SU-DHL-6 (cell line): ENCODE measurements at regions not wholly inside any gene's neighbourhood (a gene's known extent, or its start where the extent isn't known, plus 50 kb on each side); places are given as distances from the start of the nearest gene placed in this dataset.

Experiments
- H2AFZ ChIP-seq: fragments of 200-600 bp; sonication (generic); 2 replicates; pipeline ENCODE4 v1.6.1; 2014; ENCODE audit warnings: low read depth, mild to moderate bottlenecking, moderate library complexity, mixed read lengths, antibody characterized with exemption, low read length; ENCODE audit not compliant: severe bottlenecking
- H3F3A ChIP-seq: fragments of 200-600 bp; shearing (Covaris generic); 2 replicates; pipeline ENCODE4 v1.6.0; 2016; ENCODE audit warnings: antibody characterized with exemption, mild to moderate bottlenecking; ENCODE audit not compliant: insufficient read depth
- H3K27ac ChIP-seq: fragments of 200-600 bp; sonication (generic); 2 replicates; pipeline ENCODE4 v1.5.1; 2016; ENCODE audit warnings: low read depth, mild to moderate bottlenecking, low read length, moderate library complexity, mixed read lengths
- H3K27me3 ChIP-seq: fragments of 200-600 bp; sonication (generic), shearing (Covaris generic); 2 replicates; pipeline ENCODE4 v1.6.0; 2014; ENCODE audit warnings: mild to moderate bottlenecking, low read length
- H3K36me3 ChIP-seq: fragments of 200-600 bp; sonication (generic); 2 replicates; pipeline ENCODE4 v1.6.1; 2014; ENCODE audit warnings: mild to moderate bottlenecking, low read length, mixed read lengths
- H3K4me2 ChIP-seq: fragments of 300-600, 200-600 bp; shearing (Covaris generic), sonication (generic); 2 replicates; pipeline ENCODE4 v1.6.0; 2014; ENCODE audit warnings: low read length, low read depth, mild to moderate bottlenecking; ENCODE audit not compliant: poor library complexity, severe bottlenecking
- H3K4me3 ChIP-seq: fragments of 200-600 bp; sonication (generic); 2 replicates; pipeline ENCODE4 v1.5.1; 2014; ENCODE audit warnings: antibody characterized with exemption, low read length, mild to moderate bottlenecking, mixed read lengths; ENCODE audit not compliant: insufficient read depth, poor library complexity, severe bottlenecking
- H3K79me2 ChIP-seq: fragments of 200-600 bp; sonication (generic); 2 replicates; pipeline ENCODE4 v1.6.1; 2014; ENCODE audit warnings: mild to moderate bottlenecking, low read length, moderate library complexity; ENCODE audit not compliant: insufficient read depth
- H3K9ac ChIP-seq: fragments of 200-600 bp; sonication (generic); 2 replicates; pipeline ENCODE4 v1.7.0; 2014; ENCODE audit warnings: mild to moderate bottlenecking, low read length
- H3K9me2 ChIP-seq: fragments of 200-600 bp; sonication (generic); replicated peaks from 2 replicates; pipeline ENCODE4 v1.6.1; 2014; ENCODE audit warnings: low read length; ENCODE audit not compliant: insufficient read depth
- H3K9me3 ChIP-seq: fragments of 200-600 bp; sonication (generic); 2 replicates; pipeline ENCODE4 v1.6.1; 2014; ENCODE audit warnings: low read length, mixed read lengths; ENCODE audit not compliant: insufficient read depth
- H4K20me1 ChIP-seq: fragments of 200-600 bp; sonication (generic); 2 replicates; pipeline ENCODE4 v1.6.1; 2014; ENCODE audit warnings: low read depth, mild to moderate bottlenecking, antibody characterized with exemption, low read length, moderate library complexity, mixed read lengths
- EZH2phosphoT487 ChIP-seq: fragments of 200-600 bp; sonication (generic), shearing (Covaris generic); conservative IDR thresholded peaks from 2 replicates; pipeline ENCODE4 v1.6.1; 2018; ENCODE audit warnings: mild to moderate bottlenecking, antibody characterized with exemption, low read length, moderate library complexity, mixed read lengths
- TF ChIP-seq, protein P1 (sequence below): fragments of 200-600 bp; sonication (generic); IDR thresholded peaks from one replicate; pipeline ENCODE4 v1.5.1; 2017; ENCODE audit warnings: antibody characterized with exemption, mild to moderate bottlenecking, low read length, moderate library complexity; ENCODE audit not compliant: insufficient read depth, poor library complexity, severe bottlenecking

DNA sequence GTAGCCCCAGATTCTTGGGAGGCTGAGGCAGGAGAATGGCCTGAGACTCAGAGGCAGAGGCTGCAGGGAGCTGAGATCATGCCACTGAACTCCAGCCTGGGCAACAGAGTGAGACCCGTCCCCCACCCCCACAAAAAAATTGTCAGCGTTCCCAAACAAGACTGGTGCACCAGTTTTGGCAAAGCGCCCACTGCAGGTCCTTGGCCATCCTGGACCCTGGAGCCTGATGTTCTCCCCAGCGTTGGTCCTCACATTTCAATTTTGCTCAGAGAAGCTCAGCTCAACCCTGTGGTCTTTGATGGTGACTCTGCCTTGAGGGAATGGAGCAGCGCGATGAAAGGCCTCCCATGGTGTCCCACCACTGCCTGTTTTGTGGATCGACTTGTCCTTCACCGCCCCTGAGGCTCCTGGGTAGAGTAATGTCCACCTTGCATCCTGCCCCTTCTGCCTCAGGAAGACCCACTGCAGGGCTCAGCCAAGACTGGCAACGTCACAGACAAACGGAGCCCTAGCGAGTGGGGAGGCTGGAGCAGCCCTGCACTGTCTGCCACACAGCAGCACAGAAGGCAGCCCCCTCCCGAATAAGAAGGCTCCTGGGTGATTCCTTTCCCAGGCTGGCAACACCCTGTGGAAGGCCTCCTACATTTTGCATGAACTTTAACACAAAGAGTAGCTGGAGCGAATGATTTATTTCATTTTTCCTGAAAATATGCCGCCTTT is 410.9 kb downstream of the TCERG1L start:
- Histone ChIP-seq H3K4me2 (no peak overlapping the region), H3K79me2 (no peaks in the 10 kb centered on the region)

DNA sequence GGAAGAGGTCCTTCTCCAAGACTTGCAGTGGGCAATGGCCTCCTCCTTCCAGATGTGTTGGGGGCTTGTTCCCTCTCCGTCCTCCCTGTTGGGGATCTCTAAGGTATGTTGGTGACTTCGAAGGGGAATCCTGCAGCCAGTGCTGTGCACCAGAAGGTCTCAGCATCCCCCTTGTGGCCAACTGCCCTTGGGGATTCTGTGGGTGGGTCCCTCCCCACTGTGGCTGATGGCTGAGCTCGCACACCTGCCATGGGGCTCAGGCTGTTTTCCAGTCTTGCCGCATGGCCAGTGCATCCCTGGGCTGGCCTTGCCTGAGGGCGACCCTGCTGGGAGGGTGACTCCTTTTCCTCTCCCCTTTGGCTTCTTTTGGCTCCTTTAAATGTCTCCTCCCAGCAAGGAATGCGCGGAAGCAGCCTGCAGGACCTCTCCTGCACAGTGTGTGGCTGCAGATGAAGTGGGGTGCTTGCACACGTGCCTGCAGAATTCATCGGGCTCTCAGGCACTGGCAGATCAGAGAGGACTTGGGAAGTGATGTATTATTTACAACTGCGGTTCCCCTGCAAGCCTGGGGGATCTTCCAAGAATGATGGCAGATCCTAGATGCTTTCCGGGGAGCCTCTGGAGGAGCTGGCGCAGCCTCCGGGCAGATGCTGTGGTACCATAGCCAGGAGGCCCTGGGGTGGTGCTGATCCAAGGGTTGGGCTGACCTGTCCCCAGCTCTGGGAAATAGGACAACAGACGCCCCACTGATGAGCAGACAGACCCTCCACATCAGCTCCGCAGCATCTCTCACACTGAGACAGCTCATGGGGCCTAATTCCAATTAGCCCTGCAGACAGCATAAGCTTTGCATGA is 410.0 kb downstream of the TCERG1L start:
- H3K27me3 ChIP-seq: no peaks in the 10 kb centered on the region
- H3K79me2 ChIP-seq: no peaks in the 10 kb centered on the region
- H3K4me2 ChIP-seq: no peak overlapping the region
- H4K20me1 ChIP-seq: no peaks in the 10 kb centered on the region
- H3K4me3 ChIP-seq: no peak overlapping the region
- no peak overlapping the region for H2AFZ ChIP-seq
- no peaks in the 10 kb centered on the region for H3F3A ChIP-seq
- no peak overlapping the region for H3K27ac ChIP-seq
- H3K9me2 ChIP-seq: no peaks in the 10 kb centered on the region
- H3K36me3 ChIP-seq: no peaks in the 10 kb centered on the region
- no peak overlapping the region for H3K9ac ChIP-seq
- no peaks in the 10 kb centered on the region for H3K9me3 ChIP-seq
- no peak for TF ChIP-seq EZH2phosphoT487
- TF ChIP-seq, protein P1, sequence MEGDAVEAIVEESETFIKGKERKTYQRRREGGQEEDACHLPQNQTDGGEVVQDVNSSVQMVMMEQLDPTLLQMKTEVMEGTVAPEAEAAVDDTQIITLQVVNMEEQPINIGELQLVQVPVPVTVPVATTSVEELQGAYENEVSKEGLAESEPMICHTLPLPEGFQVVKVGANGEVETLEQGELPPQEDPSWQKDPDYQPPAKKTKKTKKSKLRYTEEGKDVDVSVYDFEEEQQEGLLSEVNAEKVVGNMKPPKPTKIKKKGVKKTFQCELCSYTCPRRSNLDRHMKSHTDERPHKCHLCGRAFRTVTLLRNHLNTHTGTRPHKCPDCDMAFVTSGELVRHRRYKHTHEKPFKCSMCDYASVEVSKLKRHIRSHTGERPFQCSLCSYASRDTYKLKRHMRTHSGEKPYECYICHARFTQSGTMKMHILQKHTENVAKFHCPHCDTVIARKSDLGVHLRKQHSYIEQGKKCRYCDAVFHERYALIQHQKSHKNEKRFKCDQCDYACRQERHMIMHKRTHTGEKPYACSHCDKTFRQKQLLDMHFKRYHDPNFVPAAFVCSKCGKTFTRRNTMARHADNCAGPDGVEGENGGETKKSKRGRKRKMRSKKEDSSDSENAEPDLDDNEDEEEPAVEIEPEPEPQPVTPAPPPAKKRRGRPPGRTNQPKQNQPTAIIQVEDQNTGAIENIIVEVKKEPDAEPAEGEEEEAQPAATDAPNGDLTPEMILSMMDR: no peak

More for the DNA sequence above, 410.9 kb downstream of the TCERG1L start:
- Histone ChIP-seq H4K20me1 (no peaks in the 10 kb centered on the region), H3K9ac (no peak overlapping the region), H3K9me2 (no peaks in the 10 kb centered on the region), H3K27ac (no peak overlapping the region), H2AFZ (no peak overlapping the region), H3K4me3 (no peak overlapping the region), H3K9me3 (no peaks in the 10 kb centered on the region), H3K36me3 (no peaks in the 10 kb centered on the region), H3F3A (no peaks in the 10 kb centered on the region), H3K27me3 (no peaks in the 10 kb centered on the region)
- TF ChIP-seq EZH2phosphoT487: no peak
- TF ChIP-seq, protein P1: no peak

DNA sequence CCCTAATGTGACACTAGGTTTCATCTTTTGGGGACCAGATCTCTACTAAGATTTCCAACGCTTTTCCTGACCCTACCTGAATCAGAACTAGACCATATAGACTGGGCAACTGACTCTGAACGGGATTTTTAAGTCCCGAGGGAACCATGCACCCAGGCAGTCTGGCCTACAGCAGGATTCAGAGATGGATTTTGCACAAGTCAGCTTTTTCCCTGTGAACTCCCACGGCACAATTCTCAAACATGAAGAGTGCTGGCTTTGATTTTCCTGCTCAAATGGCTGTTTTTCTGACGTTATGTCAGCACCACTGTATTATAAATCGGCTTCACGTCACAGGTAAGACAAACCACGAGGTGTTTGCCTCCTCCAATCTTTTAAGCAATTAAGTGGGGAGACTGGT is 409.1 kb downstream of the TCERG1L start:
- H3F3A ChIP-seq: no peaks in the 10 kb centered on the region
- H4K20me1 ChIP-seq: no peaks in the 10 kb centered on the region
- H3K4me2 ChIP-seq: no peak overlapping the region
- H3K4me3 ChIP-seq: no peak overlapping the region
- H3K79me2 ChIP-seq: no peaks in the 10 kb centered on the region
- no peak overlapping the region for H2AFZ ChIP-seq
- no peak overlapping the region for H3K27ac ChIP-seq
- no peak overlapping the region for H3K9ac ChIP-seq
- no peaks in the 10 kb centered on the region for H3K9me3 ChIP-seq
- TF ChIP-seq, protein P1: no peak
- no peak for TF ChIP-seq EZH2phosphoT487
- no peaks in the 10 kb centered on the region for H3K36me3 ChIP-seq
- no peaks in the 10 kb centered on the region for H3K9me2 ChIP-seq
- H3K27me3 ChIP-seq: no peaks in the 10 kb centered on the region
